ENCODE measurements at regions not wholly inside any gene's neighbourhood (a gene's known extent, or its start where the extent isn't known, plus 50 kb on each side); places are given as distances from the start of the nearest gene placed in this dataset.

DNA sequence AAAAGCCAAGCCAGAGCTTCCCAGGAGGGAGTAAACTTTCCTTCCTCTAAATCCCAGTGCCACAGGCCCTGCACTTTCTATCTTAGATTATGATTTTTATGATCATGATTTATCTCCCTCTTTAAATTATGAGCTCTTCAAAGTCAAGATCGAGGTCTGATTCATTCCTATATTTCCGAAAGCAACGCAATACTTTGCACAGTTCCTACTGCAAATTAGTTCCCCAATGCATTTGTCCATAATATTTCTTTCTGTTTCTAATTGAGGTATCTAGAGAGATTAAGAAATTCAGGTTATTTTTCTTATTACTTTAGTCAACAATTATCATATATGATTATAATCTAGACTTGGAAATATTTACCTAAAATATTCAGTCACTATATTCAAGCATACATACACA, 173.1 kb upstream of the LPP start:
- peaks cover 7% of the 10 kb centered on the region for H3K9me3 ChIP-seq (ENCODE audit: insufficient read depth, low read depth, low read length)
- no peaks in the 10 kb centered on the region for H3K36me3 ChIP-seq (ENCODE audit: insufficient read depth, low read length)
- H3K27me3 ChIP-seq (ENCODE audit: insufficient read depth, low read length): no peaks in the 10 kb centered on the region
- H3K27ac ChIP-seq (ENCODE audit: low read depth, low read length): no peak overlapping the region
- no peaks in the 10 kb centered on the region for H3K4me1 ChIP-seq (ENCODE audit: insufficient read depth, low read length)
- WGBS: 93% methylated on average over 3 of the region's 3 CpGs
- H3K9ac ChIP-seq (ENCODE audit: low read depth, low read length): no peak overlapping the region
- no peak overlapping the region for H3K4me3 ChIP-seq (ENCODE audit: low read length)

DNA sequence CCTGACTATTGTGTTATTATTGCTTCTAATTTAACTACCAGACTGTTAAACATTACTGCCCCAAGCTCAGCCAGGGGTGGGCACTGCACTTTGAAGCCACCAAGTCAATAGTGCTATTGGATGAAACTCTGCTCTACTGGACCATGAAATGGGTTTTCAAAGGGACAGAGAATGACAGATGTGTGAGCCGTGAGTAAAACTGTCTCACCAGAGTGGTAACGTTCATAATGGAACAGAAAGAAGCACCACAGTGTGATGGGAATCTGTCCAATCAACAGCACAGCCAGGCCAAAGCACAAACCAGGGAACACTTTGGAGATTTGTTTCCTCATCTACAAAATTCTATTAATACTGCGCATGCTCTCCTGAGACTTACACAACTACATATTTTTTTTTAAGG, 171.8 kb upstream of the LPP start:
- no peak overlapping the region for H3K9ac ChIP-seq (ENCODE audit: low read depth, low read length)
- H3K27ac ChIP-seq (ENCODE audit: low read depth, low read length): no peak overlapping the region
- peaks cover 7% of the 10 kb centered on the region for H3K9me3 ChIP-seq (ENCODE audit: insufficient read depth, low read depth, low read length)
- H3K4me1 ChIP-seq (ENCODE audit: insufficient read depth, low read length): no peaks in the 10 kb centered on the region
- WGBS: 92% methylated on average over 3 of the region's 3 CpGs
- H3K36me3 ChIP-seq (ENCODE audit: insufficient read depth, low read length): no peaks in the 10 kb centered on the region
- H3K4me3 ChIP-seq (ENCODE audit: low read length): no peak overlapping the region
- no peaks in the 10 kb centered on the region for H3K27me3 ChIP-seq (ENCODE audit: insufficient read depth, low read length)

DNA sequence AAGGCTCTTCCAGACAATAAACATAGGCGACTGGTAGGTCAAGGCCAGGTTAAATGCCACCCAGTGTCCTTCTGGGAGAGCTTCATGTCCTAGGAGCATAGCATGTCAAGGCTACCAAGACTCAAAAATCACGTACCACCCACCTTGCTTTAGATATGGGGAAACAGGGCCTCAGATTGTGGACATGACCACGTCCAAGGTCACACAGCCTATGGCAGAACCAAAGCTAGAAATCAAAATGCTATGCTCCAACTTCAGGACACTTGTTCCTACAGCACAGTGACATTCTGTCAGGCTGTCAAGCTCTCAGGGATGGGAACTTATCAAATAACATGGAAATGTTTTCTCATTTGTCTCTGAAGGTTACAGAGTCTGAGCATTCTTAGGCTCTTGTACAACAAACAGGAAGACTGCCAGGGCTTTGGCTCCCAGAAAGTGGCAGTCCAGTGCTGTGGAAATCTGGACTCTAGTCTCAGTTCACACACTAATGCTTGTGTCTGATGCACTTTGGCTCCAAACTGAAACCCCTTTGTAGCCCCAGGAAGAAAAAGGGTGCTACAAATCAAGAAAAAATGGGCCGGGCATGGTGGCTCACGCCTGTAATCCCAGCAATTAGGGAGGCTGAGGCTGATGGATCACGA, 170.4 kb upstream of the LPP start:
- H3K9me3 ChIP-seq (ENCODE audit: insufficient read depth, low read depth, low read length): no peaks in the 10 kb centered on the region
- no peak overlapping the region for H3K4me3 ChIP-seq (ENCODE audit: low read length)
- no peaks in the 10 kb centered on the region for H3K36me3 ChIP-seq (ENCODE audit: insufficient read depth, low read length)
- H3K9ac ChIP-seq (ENCODE audit: low read depth, low read length): no peak overlapping the region
- H3K4me1 ChIP-seq (ENCODE audit: insufficient read depth, low read length): no peaks in the 10 kb centered on the region
- WGBS: 90% methylated on average over 6 of the region's 6 CpGs
- H3K27ac ChIP-seq (ENCODE audit: low read depth, low read length): no peak overlapping the region
- no peaks in the 10 kb centered on the region for H3K27me3 ChIP-seq (ENCODE audit: insufficient read depth, low read length)

DNA sequence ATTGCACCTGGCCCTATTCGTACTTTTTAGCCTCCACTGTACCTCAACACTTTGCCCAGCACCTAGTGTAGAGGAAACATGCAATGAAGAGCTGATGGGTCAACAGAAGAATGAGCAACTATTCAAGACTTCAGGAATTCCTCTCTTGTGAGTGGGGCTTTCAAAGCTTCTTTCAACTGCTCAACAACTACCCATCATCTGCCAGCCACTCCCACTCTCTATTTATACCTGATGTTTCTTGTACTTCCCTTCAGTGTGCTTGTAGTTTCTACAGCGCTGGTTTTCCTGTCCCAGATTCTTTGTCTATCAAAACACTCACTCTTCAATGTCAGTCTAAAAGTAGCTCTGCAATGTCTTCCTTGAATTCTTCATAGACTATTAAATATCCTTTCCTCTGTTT, 168.3 kb upstream of the LPP start:
- H3K4me1 ChIP-seq (ENCODE audit: insufficient read depth, low read length): peaks cover 14% of the 10 kb centered on the region
- H3K27ac ChIP-seq (ENCODE audit: low read depth, low read length): no peak overlapping the region
- WGBS: 98% methylated on average over 2 of the region's 2 CpGs
- no peaks in the 10 kb centered on the region for H3K9me3 ChIP-seq (ENCODE audit: insufficient read depth, low read depth, low read length)
- no peak overlapping the region for H3K4me3 ChIP-seq (ENCODE audit: low read length)
- H3K9ac ChIP-seq (ENCODE audit: low read depth, low read length): no peak overlapping the region
- H3K36me3 ChIP-seq (ENCODE audit: insufficient read depth, low read length): no peaks in the 10 kb centered on the region
- H3K27me3 ChIP-seq (ENCODE audit: insufficient read depth, low read length): no peaks in the 10 kb centered on the region

DNA sequence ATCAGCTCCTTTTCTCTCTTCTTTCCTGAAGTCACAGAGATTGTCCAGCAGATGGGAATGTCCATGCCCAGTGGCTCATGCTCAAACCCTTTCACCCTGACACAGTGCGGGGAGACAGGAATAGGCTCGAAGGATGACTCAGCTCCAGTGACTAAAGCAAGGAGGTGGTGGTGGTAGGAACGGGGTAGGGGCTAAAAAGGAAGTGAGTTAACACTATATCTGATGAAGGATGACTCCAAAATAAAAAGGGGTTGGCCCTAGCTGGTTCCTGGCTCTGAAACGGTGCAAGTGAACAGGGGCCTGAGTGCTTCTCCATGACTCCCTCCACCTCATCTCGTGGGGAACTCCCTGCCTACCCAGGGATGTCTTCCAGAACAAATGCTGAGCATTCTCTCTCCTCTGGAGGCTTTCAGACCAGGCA, 167.4 kb upstream of the LPP start:
- peaks cover 21% of the 10 kb centered on the region for H3K4me1 ChIP-seq (ENCODE audit: insufficient read depth, low read length)
- H3K27me3 ChIP-seq (ENCODE audit: insufficient read depth, low read length): no peaks in the 10 kb centered on the region
- H3K36me3 ChIP-seq (ENCODE audit: insufficient read depth, low read length): no peaks in the 10 kb centered on the region
- no peak overlapping the region for H3K4me3 ChIP-seq (ENCODE audit: low read length)
- H3K9me3 ChIP-seq (ENCODE audit: insufficient read depth, low read depth, low read length): no peaks in the 10 kb centered on the region
- no peak overlapping the region for H3K9ac ChIP-seq (ENCODE audit: low read depth, low read length)
- WGBS: 79% methylated on average over 5 of the region's 5 CpGs
- H3K27ac ChIP-seq (ENCODE audit: low read depth, low read length): no peak overlapping the region

DNA sequence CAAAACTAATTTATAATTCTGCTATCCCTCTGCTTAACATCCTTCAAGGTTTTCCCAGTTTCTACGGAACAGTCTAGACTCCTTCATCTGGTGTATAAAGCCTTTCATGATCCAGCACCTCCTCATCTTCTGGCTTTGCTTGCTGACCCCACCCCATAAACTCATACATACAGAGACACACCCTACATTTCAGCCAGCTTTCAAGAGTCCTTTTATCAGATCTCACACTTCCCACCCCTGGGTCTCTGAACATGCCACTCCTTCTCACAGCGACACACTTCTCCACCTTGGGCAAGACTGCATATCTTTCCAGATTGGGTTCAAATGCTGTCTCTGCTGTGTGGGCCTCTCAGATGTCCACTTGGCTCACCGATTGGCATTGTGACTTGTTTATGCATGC, 166.8 kb upstream of the LPP start:
- Histone ChIP-seq H3K4me3 (ENCODE audit: low read length) (no peak overlapping the region), H3K27me3 (ENCODE audit: insufficient read depth, low read length) (no peaks in the 10 kb centered on the region), H3K27ac (ENCODE audit: low read depth, low read length) (no peak overlapping the region), H3K9me3 (ENCODE audit: insufficient read depth, low read depth, low read length) (no peaks in the 10 kb centered on the region), H3K9ac (ENCODE audit: low read depth, low read length) (no peak overlapping the region), H3K36me3 (ENCODE audit: insufficient read depth, low read length) (no peaks in the 10 kb centered on the region), H3K4me1 (ENCODE audit: insufficient read depth, low read length) (peaks cover 21% of the 10 kb centered on the region)
- 93% methylated on average over 3 of the region's 3 CpGs for WGBS

DNA sequence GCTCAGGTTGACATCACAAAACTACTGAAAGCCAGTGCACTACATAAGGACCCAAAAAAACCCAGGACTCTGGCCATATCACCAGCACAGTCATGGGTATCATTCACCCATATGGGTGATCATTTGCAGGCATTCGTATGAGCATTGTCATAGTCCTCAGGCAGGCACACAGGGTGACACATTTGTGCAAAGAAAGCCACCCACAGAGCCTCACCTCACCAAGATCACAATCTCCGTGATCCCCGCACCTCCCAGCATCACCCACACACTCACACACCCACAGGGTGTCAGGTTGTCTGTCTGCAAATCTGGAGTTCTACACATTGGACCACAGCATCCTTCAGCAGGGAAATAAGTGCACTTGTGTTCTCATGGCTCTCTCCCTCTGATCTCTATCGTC, 166.0 kb upstream of the LPP start:
- H3K9ac ChIP-seq (ENCODE audit: low read depth, low read length): no peak overlapping the region
- no peaks in the 10 kb centered on the region for H3K36me3 ChIP-seq (ENCODE audit: insufficient read depth, low read length)
- WGBS: 92% methylated on average over 4 of the region's 4 CpGs
- H3K9me3 ChIP-seq (ENCODE audit: insufficient read depth, low read depth, low read length): no peaks in the 10 kb centered on the region
- peaks cover 21% of the 10 kb centered on the region for H3K4me1 ChIP-seq (ENCODE audit: insufficient read depth, low read length)
- H3K4me3 ChIP-seq (ENCODE audit: low read length): no peak overlapping the region
- no peaks in the 10 kb centered on the region for H3K27me3 ChIP-seq (ENCODE audit: insufficient read depth, low read length)
- H3K27ac ChIP-seq (ENCODE audit: low read depth, low read length): no peak overlapping the region

DNA sequence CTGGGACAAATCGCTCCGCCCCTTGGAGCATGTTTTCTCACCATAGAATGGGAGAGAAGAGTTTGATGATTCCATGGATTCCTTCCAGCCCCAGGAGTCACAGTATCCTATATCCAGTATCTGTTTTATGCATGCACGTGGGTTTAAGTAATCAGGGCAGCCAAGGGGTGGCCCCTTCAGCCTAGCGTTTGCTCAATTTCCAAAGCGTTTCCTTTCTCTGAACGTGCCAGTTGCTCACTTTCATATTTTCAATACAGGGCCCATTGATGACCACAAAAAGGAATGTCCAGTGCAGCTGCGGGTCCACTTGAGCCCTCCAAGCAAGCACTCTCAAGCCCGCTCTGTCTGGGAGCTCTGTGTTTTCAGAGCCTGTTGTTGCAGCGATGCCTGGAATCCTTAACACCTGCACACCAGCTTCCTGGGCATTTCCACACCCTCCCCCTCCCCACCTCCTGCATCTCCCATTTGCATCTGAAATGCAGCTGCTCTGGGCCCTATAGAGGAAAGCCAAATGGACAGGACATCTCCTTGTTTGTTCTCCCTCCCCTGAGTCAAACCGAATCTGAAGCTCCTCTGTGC, 164.3 kb upstream of the LPP start:
- Histone ChIP-seq H3K9me3 (ENCODE audit: insufficient read depth, low read depth, low read length) (no peaks in the 10 kb centered on the region), H3K36me3 (ENCODE audit: insufficient read depth, low read length) (no peaks in the 10 kb centered on the region), H3K4me3 (ENCODE audit: low read length) (peak overlapping the region; percentile 50), H3K9ac (ENCODE audit: low read depth, low read length) (peak overlapping the region; percentile 46), H3K27me3 (ENCODE audit: insufficient read depth, low read length) (no peaks in the 10 kb centered on the region), H3K27ac (ENCODE audit: low read depth, low read length) (peak overlapping the region; percentile 85), H3K4me1 (ENCODE audit: insufficient read depth, low read length) (peaks cover 21% of the 10 kb centered on the region)
- 9% methylated on average over 10 of the region's 10 CpGs for WGBS

DNA sequence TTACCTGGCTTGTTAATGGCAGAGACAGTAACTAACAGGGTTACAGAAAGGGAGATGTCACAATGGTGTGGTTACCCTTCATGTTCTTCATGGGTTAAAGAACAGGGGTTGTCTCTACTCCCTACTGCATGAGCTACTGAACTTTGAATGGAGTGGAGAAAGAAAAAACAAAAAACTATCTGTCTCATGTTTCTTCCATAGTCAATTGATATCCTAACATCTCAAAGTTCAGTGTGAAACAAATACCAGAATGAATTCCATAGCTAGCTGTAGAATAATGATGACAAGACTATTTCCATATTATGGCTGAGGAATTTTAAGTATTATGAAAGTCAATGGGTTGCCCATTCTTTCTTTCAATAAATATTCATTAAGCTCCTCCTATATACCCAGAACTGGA, 161.3 kb upstream of the LPP start:
- Histone ChIP-seq H3K36me3 (ENCODE audit: insufficient read depth, low read length) (no peaks in the 10 kb centered on the region), H3K4me3 (ENCODE audit: low read length) (no peak overlapping the region), H3K27me3 (ENCODE audit: insufficient read depth, low read length) (0 out of 2 replicates have a peak, but pooled peaks cover 3% of the 10 kb centered on the region), H3K27ac (ENCODE audit: low read depth, low read length) (no peak overlapping the region), H3K9ac (ENCODE audit: low read depth, low read length) (no peak overlapping the region), H3K9me3 (ENCODE audit: insufficient read depth, low read depth, low read length) (no peaks in the 10 kb centered on the region), H3K4me1 (ENCODE audit: insufficient read depth, low read length) (peaks cover 21% of the 10 kb centered on the region)

DNA sequence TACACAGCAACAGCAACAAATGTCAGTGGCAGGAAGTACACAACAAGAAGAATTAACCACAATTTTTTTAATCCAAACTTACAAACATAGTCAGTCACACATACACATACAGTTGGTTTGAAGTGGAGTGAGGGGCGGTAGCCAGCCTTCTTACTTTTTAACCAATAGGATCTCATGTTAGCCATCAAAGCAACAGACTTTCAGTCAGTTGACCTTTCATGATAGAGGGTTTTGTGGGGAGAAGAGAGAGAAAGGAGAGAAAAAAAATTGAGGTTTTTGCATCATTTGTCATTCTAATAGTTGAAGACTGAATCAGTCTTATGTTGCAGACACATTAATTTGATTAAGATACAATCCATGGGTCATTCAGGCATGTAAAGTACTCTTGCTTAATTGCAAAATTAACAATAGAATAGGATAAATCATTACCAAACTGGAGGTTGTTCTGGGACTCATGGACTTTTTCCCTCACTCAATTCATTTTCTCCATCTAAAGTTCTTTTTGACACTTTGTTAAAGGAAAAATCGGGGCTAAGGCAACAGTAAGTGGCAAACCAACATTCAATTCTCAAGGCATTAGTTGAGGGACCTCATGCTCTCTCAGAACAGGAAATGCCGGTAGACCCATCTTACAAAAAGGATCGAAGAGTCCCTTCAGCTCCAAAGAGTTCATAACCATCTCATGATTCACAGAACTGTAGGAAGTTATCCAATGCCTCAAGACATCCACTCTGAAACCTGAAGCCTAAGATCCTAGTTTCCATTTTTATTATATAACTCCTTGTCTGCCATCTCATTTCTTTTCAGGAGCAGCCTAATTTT, 159.5 kb upstream of the LPP start:
- H3K4me1 ChIP-seq (ENCODE audit: insufficient read depth, low read length): peaks cover 22% of the 10 kb centered on the region
- no peak overlapping the region for H3K27ac ChIP-seq (ENCODE audit: low read depth, low read length)
- H3K9ac ChIP-seq (ENCODE audit: low read depth, low read length): no peak overlapping the region

DNA sequence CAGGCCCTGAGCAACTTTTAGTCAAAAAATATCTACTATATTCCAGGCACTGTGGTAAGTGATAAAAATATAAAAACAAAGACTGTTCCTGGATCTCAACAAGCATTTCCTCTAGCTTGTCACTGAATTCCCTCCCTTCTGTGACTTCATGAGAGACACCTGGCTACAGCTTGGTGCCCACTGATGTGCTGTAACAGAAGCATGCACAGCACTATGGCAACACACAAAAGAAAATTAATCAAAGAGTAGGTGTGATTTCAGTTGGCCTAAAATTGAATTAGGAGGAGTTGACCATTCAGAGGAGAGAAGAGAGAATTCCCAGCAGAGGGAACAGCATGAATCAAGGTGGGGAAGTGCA, 158.9 kb upstream of the LPP start:
- Histone ChIP-seq H3K4me3 (ENCODE audit: low read length) (no peak overlapping the region), H3K9ac (ENCODE audit: low read depth, low read length) (no peak overlapping the region), H3K9me3 (ENCODE audit: insufficient read depth, low read depth, low read length) (no peaks in the 10 kb centered on the region), H3K4me1 (ENCODE audit: insufficient read depth, low read length) (peaks cover 25% of the 10 kb centered on the region), H3K27me3 (ENCODE audit: insufficient read depth, low read length) (0 out of 2 replicates have a peak, but pooled peaks cover 3% of the 10 kb centered on the region), H3K36me3 (ENCODE audit: insufficient read depth, low read length) (no peaks in the 10 kb centered on the region), H3K27ac (ENCODE audit: low read depth, low read length) (no peak overlapping the region)

More for the DNA sequence above, 159.5 kb upstream of the LPP start:
- Histone ChIP-seq H3K27me3 (ENCODE audit: insufficient read depth, low read length) (0 out of 2 replicates have a peak, but pooled peaks cover 3% of the 10 kb centered on the region), H3K4me3 (ENCODE audit: low read length) (no peak overlapping the region), H3K36me3 (ENCODE audit: insufficient read depth, low read length) (no peaks in the 10 kb centered on the region), H3K9me3 (ENCODE audit: insufficient read depth, low read depth, low read length) (no peaks in the 10 kb centered on the region)
- WGBS: 95% methylated on average over 3 of the region's 4 CpGs

Measured in HUES64 (cell line).